ENCODE measurements at regions not wholly inside any gene's neighbourhood (a gene's known extent, or its start where the extent isn't known, plus 50 kb on each side); places are given as distances from the start of the nearest gene placed in this dataset.

DNA sequence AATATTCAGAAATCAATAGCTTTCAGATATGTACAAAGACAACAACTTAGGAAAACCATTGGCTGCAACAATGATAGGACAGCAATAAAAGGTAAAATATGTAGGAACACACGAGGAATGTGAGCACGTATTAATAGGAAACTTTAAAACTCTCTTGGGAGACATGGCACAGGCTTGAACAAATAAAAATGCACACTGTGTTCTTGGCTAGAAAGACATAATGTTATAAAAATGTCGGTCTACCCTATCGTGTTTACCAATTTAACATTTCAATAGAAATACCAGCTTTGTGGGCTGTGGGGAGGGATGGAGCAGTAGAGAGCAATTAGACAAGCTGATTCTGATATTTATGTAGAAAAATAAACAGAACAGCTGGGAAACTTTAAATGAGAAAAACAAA, 69.0 kb upstream of the FAM9B start:
- TF ChIP-seq EZH2 (IDR thresholded peaks at IDR 0.05; ENCODE audit: borderline replicate concordance, low read length) = no peak
- TF ChIP-seq, protein P1, sequence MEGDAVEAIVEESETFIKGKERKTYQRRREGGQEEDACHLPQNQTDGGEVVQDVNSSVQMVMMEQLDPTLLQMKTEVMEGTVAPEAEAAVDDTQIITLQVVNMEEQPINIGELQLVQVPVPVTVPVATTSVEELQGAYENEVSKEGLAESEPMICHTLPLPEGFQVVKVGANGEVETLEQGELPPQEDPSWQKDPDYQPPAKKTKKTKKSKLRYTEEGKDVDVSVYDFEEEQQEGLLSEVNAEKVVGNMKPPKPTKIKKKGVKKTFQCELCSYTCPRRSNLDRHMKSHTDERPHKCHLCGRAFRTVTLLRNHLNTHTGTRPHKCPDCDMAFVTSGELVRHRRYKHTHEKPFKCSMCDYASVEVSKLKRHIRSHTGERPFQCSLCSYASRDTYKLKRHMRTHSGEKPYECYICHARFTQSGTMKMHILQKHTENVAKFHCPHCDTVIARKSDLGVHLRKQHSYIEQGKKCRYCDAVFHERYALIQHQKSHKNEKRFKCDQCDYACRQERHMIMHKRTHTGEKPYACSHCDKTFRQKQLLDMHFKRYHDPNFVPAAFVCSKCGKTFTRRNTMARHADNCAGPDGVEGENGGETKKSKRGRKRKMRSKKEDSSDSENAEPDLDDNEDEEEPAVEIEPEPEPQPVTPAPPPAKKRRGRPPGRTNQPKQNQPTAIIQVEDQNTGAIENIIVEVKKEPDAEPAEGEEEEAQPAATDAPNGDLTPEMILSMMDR (IDR thresholded peaks at IDR 0.05; ENCODE audit: low read length) = no peak

Measured in OCI-LY1 (cell line).